Transverse colon (tissue), 4 donors: ENCODE measurements at regions not wholly inside any gene's neighbourhood (a gene's known extent, or its start where the extent isn't known, plus 50 kb on each side); places are given as distances from the start of the nearest gene placed in this dataset.
"Not testable (repeated sequence)": the region's sequence is repeated elsewhere in the genome, so short reads cannot be mapped to it uniquely, and the experiment has no call there.

Source experiments
- DNase-seq: peaks from one replicate; pipeline ENCODE4 v3.0.0-alpha.2; 2019
- H3K27ac ChIP-seq, 4 donors: fragments of 200-600 bp; sonication (generic); 2 replicates each; pipeline ENCODE4 v1.5.1; 2016 to 2018; ENCODE audit warnings: inconsistent platforms in 4 of 4
- H3K27me3 ChIP-seq: fragments of 200-600 bp; sonication (generic); 2 replicates; pipeline ENCODE4 v1.5.1; 2017; ENCODE audit warnings: inconsistent platforms
- H3K36me3 ChIP-seq, 4 donors: fragments of 200-600 bp; sonication (generic); 2 replicates each; pipeline ENCODE4 v1.5.1; 2017 to 2019; ENCODE audit warnings: inconsistent platforms in 4 of 4
- H3K4me1 ChIP-seq, 4 donors: fragments of 200-600 bp; sonication (generic); 2 replicates each; pipeline ENCODE4 v1.5.1; 2017 to 2020; ENCODE audit warnings: inconsistent platforms in 4 of 4
- H3K4me3 ChIP-seq, 4 donors: fragments of 200-600 bp; sonication (generic); 1 replicate in 1 of 4; 2 replicates in 3 of 4; pipeline versions ENCODE4 v1.5.1 to v1.6.1; 2017 to 2019; ENCODE audit warnings: inconsistent platforms in 4 of 4
- H3K9me3 ChIP-seq, 2 donors: fragments of 200-600 bp; sonication (generic); 2 replicates each; pipeline ENCODE4 v1.5.1; 2017 to 2019; ENCODE audit warnings: inconsistent platforms in 2 of 2
- CTCF ChIP-seq, 5 experiments: fragments of 200-600 bp in 3 of 5; fragments of 450-650 bp in 2 of 5; sonication (generic) in 3 of 5; IDR thresholded peaks; 1 replicate in 2 of 5; 2 replicates in 3 of 5; pipeline ENCODE4 v1.5.1; 2016 to 2017; ENCODE audit warnings: antibody characterized with exemption in 5 of 5, inconsistent platforms in 3 of 5, mild to moderate bottlenecking in 2 of 5, moderate library complexity in 1 of 5
- EP300 ChIP-seq: sonication (generic); formaldehyde crosslinking; IDR thresholded peaks from one replicate; pipeline ENCODE4 v1.6.1; 2017; ENCODE audit warnings: antibody characterized with exemption, low read depth
- POLR2A ChIP-seq: fragments of 450-650 bp; IDR thresholded peaks from one replicate; pipeline ENCODE4 v1.6.1; 2016; ENCODE audit warnings: antibody characterized with exemption, mild to moderate bottlenecking, moderate library complexity
- POLR2AphosphoS5 ChIP-seq, 3 donors: sonication (generic); formaldehyde crosslinking; IDR thresholded peaks; one replicate each; pipeline ENCODE4 v1.6.1; 2016; ENCODE audit warnings: antibody characterized with exemption in 3 of 3
- WGBS, 2 donors: methylation state at CpG; one replicate each; pipeline ENCODE4 v1.1.5; 2018; ENCODE audit warnings: low coverage in 1 of 2; 5-methylcytosine and 5-hydroxymethylcytosine counted together
- in situ Hi-C, 4 donors: fragments of 200-750 bp; cut with MboI; loops; one replicate each; pipeline versions ENCODE4 v1.15.0 to v1.15.1; 2017; ENCODE audit warnings: low sequenced_read_pairs in 3 of 4, low pct_ligation_motif_present in 1 of 4, low pct_unique_long_range_greater_than_20kb in 1 of 4
- intact Hi-C: fragments of 100-400 bp; cut with DNase I; formaldehyde crosslinking; loops from one replicate; pipeline ENCODE4 v1.15.1; 2023; ENCODE audit warnings: low total_unique reads

DNA sequence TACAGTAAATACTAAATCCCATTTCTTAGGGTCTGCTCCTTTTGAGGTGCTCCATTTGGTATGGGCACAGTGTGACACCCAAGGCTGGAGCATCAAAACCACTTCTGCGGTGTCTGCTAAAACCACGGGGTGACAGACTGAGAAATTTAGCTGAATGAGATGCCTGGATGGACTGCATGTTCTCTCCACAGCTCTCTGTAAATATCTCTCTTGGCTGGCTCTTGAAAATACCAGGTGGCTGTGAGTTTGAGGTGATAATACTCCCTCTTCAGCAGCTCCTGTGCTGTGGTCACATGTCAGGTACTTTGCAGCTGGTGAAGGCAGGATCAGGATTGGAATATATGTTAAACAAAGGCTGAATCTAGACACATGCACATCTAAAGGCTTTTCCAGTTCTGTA is 93.7 kb upstream of the SIMC1 start:
- H3K4me1 ChIP-seq, result no peaks in the 10 kb centered on the region
- 74% methylated on average over 2 of the region's 2 CpGs; no CpG with 5 or more reads in 1 of the 2 donors for WGBS, 2 donors

DNA sequence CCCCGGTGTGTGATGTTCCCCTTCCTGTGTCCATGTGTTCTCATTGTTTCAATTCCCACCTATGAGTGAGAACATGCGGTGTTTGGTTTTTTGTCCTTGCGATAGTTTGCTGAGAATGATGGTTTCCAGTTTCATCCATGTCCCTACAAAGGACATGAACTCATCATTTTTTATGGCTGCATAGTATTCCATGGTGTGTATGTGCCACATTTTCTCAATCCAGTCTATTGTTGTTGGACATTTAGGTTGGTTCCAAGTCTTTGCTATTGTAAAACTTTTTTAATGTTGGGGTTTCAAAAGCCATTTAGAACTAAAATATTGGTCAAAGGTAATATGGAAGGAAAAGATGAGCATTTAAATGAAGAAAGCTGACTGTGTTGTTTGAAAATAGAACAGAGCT is 88.3 kb upstream of the SIMC1 start:
- intact Hi-C loops, DNase-seq, H3K4me1 ChIP-seq, H3K4me3 ChIP-seq, H3K27ac ChIP-seq, H3K27me3 ChIP-seq, H3K36me3 ChIP-seq, in situ Hi-C loops, H3K9me3 ChIP-seq: not testable (repeated sequence)
- 94% methylated on average over 3 of the region's 3 CpGs; no CpG with 5 or more reads in 1 of the 2 donors for WGBS, 2 donors

More for the DNA sequence above, 93.7 kb upstream of the SIMC1 start:
- Histone ChIP-seq H3K27me3 (peaks cover 7% of the 10 kb centered on the region), H3K27ac (no peak overlapping the region), H3K9me3 (no peaks in the 10 kb centered on the region), H3K4me3 (no peak overlapping the region), H3K36me3 (no peaks in the 10 kb centered on the region)
- DNase-seq, result no peak
- intact Hi-C loops, result no loop called here
- TF ChIP-seq POLR2A, result no peak
- no peak for TF ChIP-seq EP300
- no peak for TF ChIP-seq POLR2AphosphoS5 (IDR thresholded peaks at IDR 0.05)
- no peak for TF ChIP-seq CTCF (IDR thresholded peaks at IDR 0.05)
- in situ Hi-C loops, result no loop called here

GRCh38 chr5:176151281-176151680 is 86.9 kb upstream of the SIMC1 start:
- no peak overlapping the region for H3K27ac ChIP-seq
- H3K27me3 ChIP-seq, result no peaks in the 10 kb centered on the region
- in situ Hi-C loops (no loop called here), intact Hi-C loops (no loop called here)
- no peak for TF ChIP-seq POLR2A
- no peak for TF ChIP-seq EP300
- no peak for TF ChIP-seq POLR2AphosphoS5 (IDR thresholded peaks at IDR 0.05)
- TF ChIP-seq CTCF (IDR thresholded peaks at IDR 0.05), result no peak
- no peak for DNase-seq
- 66 to 78% methylated on average over 5 to 9 of the region's 9 CpGs for WGBS, 2 donors
- H3K9me3 ChIP-seq, result no peaks in the 10 kb centered on the region
- H3K36me3 ChIP-seq, result no peaks in the 10 kb centered on the region
- H3K4me1 ChIP-seq, result no peaks in the 10 kb centered on the region
- H3K4me3 ChIP-seq, result no peak overlapping the region

DNA sequence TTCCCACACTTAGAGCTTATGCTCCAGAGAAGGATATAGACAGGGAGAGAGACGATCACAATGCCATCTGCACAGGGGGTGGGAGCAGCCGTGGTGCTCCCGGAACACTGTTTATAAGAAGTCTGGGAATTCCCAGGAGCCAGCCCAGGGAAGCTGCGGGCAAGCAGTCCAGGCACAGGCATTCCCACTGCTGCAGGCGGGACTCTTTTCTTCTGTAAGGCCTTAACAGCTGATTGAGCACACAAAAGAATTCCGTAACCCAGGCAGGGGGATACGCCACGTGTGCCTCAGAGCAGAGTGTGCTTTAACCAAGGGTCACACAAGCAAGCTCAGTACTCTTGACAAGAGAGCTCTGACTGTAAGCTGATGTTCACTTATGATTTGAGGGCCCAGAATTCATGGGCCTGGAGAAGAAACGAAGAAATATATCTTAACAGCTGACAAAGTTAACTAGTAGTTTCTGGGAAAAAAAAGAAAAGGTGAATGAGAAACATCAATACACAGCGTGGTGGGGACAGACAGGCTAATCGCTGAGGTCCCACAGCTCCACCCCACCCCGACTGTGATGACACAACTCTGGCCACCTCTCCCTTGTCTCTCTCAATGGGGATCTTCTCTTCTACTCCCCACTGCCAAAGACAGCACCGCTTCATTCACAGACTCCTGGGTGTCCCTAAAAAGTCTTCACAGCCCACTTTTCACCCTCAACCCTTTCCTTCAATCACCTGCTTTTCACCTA is 85.9 kb upstream of the SIMC1 start:
- 76 to 91% methylated on average over 4 to 13 of the region's 13 CpGs for WGBS, 2 donors
- no peaks in the 10 kb centered on the region for H3K27me3 ChIP-seq
- no peaks in the 10 kb centered on the region for H3K9me3 ChIP-seq
- in situ Hi-C loops, result no loop called here
- H3K36me3 ChIP-seq, result no peaks in the 10 kb centered on the region
- H3K4me1 ChIP-seq, result no peaks in the 10 kb centered on the region
- H3K4me3 ChIP-seq, result no peak overlapping the region
- TF ChIP-seq EP300, result no peak
- no peak for TF ChIP-seq POLR2AphosphoS5 (IDR thresholded peaks at IDR 0.05)
- TF ChIP-seq POLR2A, result no peak
- TF ChIP-seq CTCF (IDR thresholded peaks at IDR 0.05), result no peak
- DNase-seq, result no peak
- H3K27ac ChIP-seq, result no peak overlapping the region
- intact Hi-C loops, result no loop called here

DNA sequence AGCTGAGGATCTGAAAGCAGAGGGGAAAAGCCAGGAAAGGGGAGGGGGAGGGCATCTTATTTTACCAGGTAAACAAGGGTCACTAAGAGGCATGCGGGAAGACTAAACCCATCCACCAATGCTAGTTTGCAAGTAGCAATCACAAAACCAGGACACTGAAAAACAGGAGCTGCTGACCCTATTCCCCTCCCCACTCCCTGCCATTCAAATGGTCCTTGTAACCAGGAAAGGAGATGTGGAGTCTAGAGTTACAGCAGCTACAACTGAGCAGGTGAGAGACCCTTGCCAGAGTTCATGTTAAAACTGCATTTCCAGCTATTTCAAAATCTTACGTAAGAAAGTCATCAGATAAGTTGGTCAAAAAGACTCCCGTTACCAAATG is 85.3 kb upstream of the SIMC1 start:
- no peak for DNase-seq
- Histone ChIP-seq H3K4me1 (no peaks in the 10 kb centered on the region), H3K27me3 (no peaks in the 10 kb centered on the region), H3K36me3 (no peaks in the 10 kb centered on the region), H3K9me3 (no peaks in the 10 kb centered on the region), H3K27ac (no peak overlapping the region), H3K4me3 (no peak overlapping the region)
- TF ChIP-seq CTCF (IDR thresholded peaks at IDR 0.05), result no peak
- no peak for TF ChIP-seq POLR2A
- TF ChIP-seq EP300, result no peak
- TF ChIP-seq POLR2AphosphoS5 (IDR thresholded peaks at IDR 0.05), result no peak
- in situ Hi-C loops, result no loop called here
- intact Hi-C loops, result no loop called here
- WGBS, 2 donors, result 88 to 94% methylated on average over 3 of the region's 3 CpGs
